BE2C (cell line): ENCODE measurements at regions not wholly inside any gene's neighbourhood (a gene's known extent, or its start where the extent isn't known, plus 50 kb on each side); places are given as distances from the start of the nearest gene placed in this dataset.

ENCODE experiments used
- DNase-seq: peaks from one replicate; pipeline ENCODE4 v3.0.0-alpha.2; 2020
- H3K27me3 ChIP-seq: fragments of 250-450 bp; sonication (Bioruptor Pico); 2 replicates; pipeline ENCODE4 v1.5.1; 2020; ENCODE audit warnings: mild to moderate bottlenecking
- H3K36me3 ChIP-seq: fragments of 250-450 bp; sonication (Bioruptor Pico); 2 replicates; pipeline ENCODE4 v1.5.1; 2020; ENCODE audit warnings: mild to moderate bottlenecking
- H3K4me1 ChIP-seq: fragments of 250-450 bp; sonication (Bioruptor Pico); 2 replicates; pipeline ENCODE4 v1.5.1; 2020
- H3K4me3 ChIP-seq: 2 replicates; pipeline ENCODE4 v1.5.1; 2011; ENCODE audit warnings: low read depth, low read length
- H3K9me3 ChIP-seq: fragments of 250-450 bp; sonication (Bioruptor Pico); 2 replicates; pipeline ENCODE4 v1.5.1; 2020
- TF ChIP-seq, protein P1 (sequence below): IDR thresholded peaks from 2 replicates; pipeline ENCODE4 v1.5.1; 2012; ENCODE audit warnings: mild to moderate bottlenecking, low read depth, low read length

DNA sequence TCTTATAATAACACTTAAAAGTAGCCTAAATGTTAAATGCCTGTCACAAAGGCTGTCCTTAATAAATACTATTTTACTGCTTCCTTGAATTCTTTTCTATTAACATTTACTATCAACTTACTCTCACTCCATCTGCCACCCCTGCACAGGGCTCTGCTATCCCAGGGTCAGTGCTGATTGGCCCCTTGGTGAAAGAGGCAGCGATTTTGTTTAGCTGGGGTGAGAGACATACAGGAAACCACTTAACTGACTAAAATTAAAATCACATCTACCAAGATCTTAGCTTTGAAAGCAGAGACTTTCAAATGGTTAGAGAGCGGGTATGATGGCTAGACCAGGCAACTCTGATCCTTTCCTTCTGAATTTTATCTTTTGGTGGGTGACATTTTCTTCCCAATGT lies 149.9 kb upstream of the HTR2A start:
- H3K36me3 ChIP-seq: no peaks in the 10 kb centered on the region
- no peaks in the 10 kb centered on the region; the same call in 1 of the 2 replicates for H3K27me3 ChIP-seq
- DNase-seq: no peak
- H3K4me3 ChIP-seq: no peak overlapping the region
- TF ChIP-seq, protein P1, sequence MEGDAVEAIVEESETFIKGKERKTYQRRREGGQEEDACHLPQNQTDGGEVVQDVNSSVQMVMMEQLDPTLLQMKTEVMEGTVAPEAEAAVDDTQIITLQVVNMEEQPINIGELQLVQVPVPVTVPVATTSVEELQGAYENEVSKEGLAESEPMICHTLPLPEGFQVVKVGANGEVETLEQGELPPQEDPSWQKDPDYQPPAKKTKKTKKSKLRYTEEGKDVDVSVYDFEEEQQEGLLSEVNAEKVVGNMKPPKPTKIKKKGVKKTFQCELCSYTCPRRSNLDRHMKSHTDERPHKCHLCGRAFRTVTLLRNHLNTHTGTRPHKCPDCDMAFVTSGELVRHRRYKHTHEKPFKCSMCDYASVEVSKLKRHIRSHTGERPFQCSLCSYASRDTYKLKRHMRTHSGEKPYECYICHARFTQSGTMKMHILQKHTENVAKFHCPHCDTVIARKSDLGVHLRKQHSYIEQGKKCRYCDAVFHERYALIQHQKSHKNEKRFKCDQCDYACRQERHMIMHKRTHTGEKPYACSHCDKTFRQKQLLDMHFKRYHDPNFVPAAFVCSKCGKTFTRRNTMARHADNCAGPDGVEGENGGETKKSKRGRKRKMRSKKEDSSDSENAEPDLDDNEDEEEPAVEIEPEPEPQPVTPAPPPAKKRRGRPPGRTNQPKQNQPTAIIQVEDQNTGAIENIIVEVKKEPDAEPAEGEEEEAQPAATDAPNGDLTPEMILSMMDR: no peak
- no peaks in the 10 kb centered on the region for H3K9me3 ChIP-seq
- H3K4me1 ChIP-seq: no peaks in the 10 kb centered on the region

DNA sequence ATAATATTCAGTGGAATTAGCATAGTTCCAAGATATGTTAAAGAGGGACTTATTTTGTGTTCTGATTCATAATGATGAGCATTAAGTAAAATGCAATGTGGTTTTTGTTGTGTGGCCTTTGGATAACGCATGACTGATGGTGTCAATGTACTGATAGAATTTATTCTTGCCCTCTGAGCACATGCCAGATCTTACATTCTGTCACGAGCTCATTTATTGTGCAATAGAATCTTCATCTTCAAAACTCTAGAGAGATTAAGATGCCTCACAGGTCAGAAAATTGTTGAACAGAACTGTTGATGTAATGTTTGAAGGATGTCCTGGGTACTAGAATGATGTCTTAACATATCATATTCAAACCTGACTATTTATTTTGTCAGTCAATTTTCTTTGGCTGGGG lies 148.0 kb upstream of the HTR2A start:
- no peak overlapping the region for H3K4me3 ChIP-seq
- peaks cover 11% of the 10 kb centered on the region for H3K27me3 ChIP-seq
- no peak for DNase-seq
- H3K9me3 ChIP-seq: no peaks in the 10 kb centered on the region
- no peaks in the 10 kb centered on the region for H3K4me1 ChIP-seq
- TF ChIP-seq, protein P1: no peak
- H3K36me3 ChIP-seq: no peaks in the 10 kb centered on the region

DNA sequence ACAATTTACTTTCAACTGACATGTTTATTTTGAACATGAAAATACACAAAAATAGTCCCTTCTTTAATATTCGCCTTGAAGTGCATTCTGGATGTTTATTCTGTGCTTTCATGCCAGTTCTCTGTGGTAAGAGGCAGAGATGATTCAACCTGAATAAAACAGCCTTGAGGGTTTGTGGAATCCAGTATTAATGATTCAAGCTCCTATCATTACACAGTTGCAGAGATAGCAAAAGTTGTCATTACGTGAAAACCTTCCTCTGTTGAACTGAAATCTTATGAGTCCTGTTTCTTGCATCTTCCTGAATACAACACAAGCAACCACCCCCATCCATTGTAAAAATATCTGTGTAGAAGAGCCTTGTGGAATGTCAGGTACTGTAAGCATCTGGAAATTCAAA lies 142.3 kb upstream of the HTR2A start:
- Histone ChIP-seq H3K4me3 (no peak overlapping the region), H3K27me3 (peaks cover 11% of the 10 kb centered on the region), H3K9me3 (no peaks in the 10 kb centered on the region), H3K4me1 (no peaks in the 10 kb centered on the region), H3K36me3 (no peaks in the 10 kb centered on the region)
- DNase-seq: no peak
- TF ChIP-seq, protein P1: no peak

DNA sequence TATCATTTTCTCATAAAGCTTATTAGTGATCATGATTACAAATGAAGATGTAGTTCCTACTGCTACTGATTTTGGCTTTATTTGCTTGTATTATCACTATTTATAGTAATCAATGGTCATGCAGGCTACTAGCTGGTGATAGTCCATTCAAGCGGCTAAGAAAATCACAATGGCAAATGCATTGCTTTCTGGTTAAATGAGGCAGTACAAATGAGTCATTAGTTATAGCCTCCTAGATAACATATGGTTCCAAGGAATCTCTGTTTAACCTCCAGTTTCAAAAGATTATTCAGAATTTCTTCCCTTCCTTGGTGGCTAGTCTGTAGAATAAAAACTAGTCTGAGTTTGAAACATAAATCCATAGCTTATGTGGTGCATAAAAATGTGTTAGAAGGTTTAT lies 141.3 kb upstream of the HTR2A start:
- no peak for DNase-seq
- Histone ChIP-seq H3K36me3 (no peaks in the 10 kb centered on the region), H3K4me3 (no peak overlapping the region), H3K27me3 (peaks cover 11% of the 10 kb centered on the region), H3K9me3 (no peaks in the 10 kb centered on the region), H3K4me1 (no peaks in the 10 kb centered on the region)
- TF ChIP-seq, protein P1: no peak

DNA sequence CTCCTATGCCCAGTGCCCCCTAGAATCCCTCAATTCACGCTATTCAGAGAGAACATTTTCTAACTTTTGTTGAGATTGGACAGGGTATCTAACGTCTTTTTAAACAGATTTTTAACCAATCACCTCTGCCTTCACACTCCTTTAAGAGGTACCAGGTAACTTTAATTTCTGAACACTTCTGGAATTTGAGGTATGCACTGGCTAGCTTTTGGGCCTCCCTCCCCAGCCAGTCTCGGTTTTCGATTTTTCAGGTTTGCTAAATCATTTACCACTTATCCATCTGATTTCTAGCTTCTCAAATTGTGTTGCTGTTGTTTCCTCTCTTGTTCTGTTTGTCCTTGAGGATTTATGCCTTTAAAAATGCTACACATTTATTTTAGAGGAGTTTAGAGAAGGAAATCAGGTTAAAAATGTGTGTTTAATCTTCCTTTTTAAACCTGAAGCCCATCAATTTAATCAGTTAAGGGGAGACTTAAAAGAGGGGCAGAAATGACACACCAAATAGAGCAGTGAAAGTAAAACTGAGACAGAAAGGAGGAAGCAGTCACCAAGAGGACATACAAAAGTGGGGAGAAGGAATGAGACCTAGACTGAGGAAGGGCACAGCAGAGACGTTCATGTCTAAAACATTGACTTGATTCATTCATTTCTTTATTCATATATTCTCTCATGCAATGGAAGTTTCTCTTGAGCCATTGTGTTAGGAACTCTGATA lies 139.6 kb upstream of the HTR2A start:
- DNase-seq: no peak
- TF ChIP-seq, protein P1: no peak
- Histone ChIP-seq H3K36me3 (no peaks in the 10 kb centered on the region), H3K4me3 (no peak overlapping the region), H3K9me3 (no peaks in the 10 kb centered on the region), H3K4me1 (no peaks in the 10 kb centered on the region), H3K27me3 (peaks cover 11% of the 10 kb centered on the region)

DNA sequence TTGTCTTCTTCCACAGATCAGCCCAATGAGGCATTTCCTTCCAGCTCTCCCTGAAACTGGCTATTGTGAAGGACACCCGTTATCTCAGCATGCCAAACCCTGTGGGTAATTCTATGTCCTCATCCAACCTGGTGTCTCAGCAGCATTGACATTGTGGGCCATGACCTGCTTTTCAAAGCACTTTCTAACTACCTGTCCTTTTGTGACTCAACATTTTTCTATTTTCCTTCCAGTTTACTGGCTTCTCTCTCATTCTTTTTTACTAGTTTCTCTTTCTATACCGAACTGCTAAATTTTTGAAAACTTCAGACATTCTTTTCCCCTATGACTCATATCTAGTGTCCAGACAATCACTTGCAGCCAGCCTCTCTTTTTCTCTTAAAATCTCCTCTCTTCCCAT lies 136.4 kb upstream of the HTR2A start:
- no peaks in the 10 kb centered on the region for H3K27me3 ChIP-seq
- TF ChIP-seq, protein P1: no peak
- H3K36me3 ChIP-seq: no peaks in the 10 kb centered on the region
- H3K4me3 ChIP-seq: no peak overlapping the region
- H3K9me3 ChIP-seq: no peaks in the 10 kb centered on the region
- no peaks in the 10 kb centered on the region for H3K4me1 ChIP-seq
- DNase-seq: no peak
